Ishikawa (cell line): ENCODE measurements at regions not wholly inside any gene's neighbourhood (a gene's known extent, or its start where the extent isn't known, plus 50 kb on each side); places are given as distances from the start of the nearest gene placed in this dataset.

ENCODE experiments used
- CEBPB ChIP-seq: IDR thresholded peaks from 2 replicates; pipeline ENCODE4 v1.6.1; 2012
- CREB1 ChIP-seq: IDR thresholded peaks from 2 replicates; pipeline ENCODE4 v1.6.1; 2012; ENCODE audit warnings: low read depth
- EGR1 ChIP-seq: IDR thresholded peaks from 2 replicates; pipeline ENCODE4 v1.6.1; 2012
- EP300 ChIP-seq: IDR thresholded peaks from 2 replicates; pipeline ENCODE4 v1.6.1; 2012; ENCODE audit warnings: borderline replicate concordance
- MAX ChIP-seq: IDR thresholded peaks from 2 replicates; pipeline ENCODE4 v1.6.1; 2012
- RAD21 ChIP-seq: IDR thresholded peaks from 2 replicates; pipeline ENCODE4 v1.6.1; 2012; ENCODE audit warnings: low read depth
- REST ChIP-seq: IDR thresholded peaks from 2 replicates; pipeline ENCODE4 v1.6.1; 2012; ENCODE audit warnings: low read depth, mild to moderate bottlenecking
- TAF1 ChIP-seq: IDR thresholded peaks from 2 replicates; pipeline ENCODE4 v1.6.1; 2012; ENCODE audit warnings: low read depth, mild to moderate bottlenecking
- TCF12 ChIP-seq: IDR thresholded peaks from 2 replicates; pipeline ENCODE4 v1.6.1; 2012; ENCODE audit warnings: low read depth
- TEAD4 ChIP-seq: IDR thresholded peaks from 2 replicates; pipeline ENCODE4 v1.6.1; 2012
- YY1 ChIP-seq: IDR thresholded peaks from 2 replicates; pipeline ENCODE4 v1.6.1; 2012; ENCODE audit warnings: low read depth
- ZBTB7A ChIP-seq: IDR thresholded peaks from 2 replicates; pipeline ENCODE4 v1.6.1; 2012; ENCODE audit warnings: low read depth

- TF ChIP-seq RAD21 (no peak), REST (no peak), TAF1 (no peak), CEBPB (no peak), MAX (no peak), CREB1 (no peak), EGR1 (no peak), YY1 (no peak), ZBTB7A (no peak), EP300 (no peak), TEAD4 (no peak), TCF12 (no peak)
Observed at GRCh38 chr4:18767921-18768320, 746.4 kb upstream of the LCORL start.
